ENCODE measurements at regions not wholly inside any gene's neighbourhood (a gene's known extent, or its start where the extent isn't known, plus 50 kb on each side); places are given as distances from the start of the nearest gene placed in this dataset.

DNA sequence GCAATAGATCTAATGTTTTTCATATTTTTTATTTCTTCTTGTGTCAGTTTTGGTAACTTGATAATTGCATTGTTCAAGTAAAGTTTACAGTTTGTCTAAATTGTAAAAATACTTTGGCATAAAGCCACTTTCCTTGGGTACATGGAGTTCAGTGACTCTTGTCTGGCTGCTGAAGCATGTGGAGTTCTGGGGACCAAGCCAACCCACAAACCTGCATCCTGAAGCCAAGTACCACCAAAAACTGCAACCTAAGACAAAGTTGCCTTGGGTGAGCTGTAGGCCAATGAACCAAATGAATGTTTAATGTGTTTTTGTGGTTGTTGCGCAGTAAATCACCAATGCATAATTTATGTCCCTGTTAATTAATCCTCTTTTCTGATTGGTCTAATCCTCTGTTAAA is 872.6 kb downstream of the BCL11A start (continued):
- TF ChIP-seq CEBPB (IDR thresholded peaks at IDR 0.05; ENCODE audit: low read depth, low read length), result no peak
- TF ChIP-seq, protein P1, sequence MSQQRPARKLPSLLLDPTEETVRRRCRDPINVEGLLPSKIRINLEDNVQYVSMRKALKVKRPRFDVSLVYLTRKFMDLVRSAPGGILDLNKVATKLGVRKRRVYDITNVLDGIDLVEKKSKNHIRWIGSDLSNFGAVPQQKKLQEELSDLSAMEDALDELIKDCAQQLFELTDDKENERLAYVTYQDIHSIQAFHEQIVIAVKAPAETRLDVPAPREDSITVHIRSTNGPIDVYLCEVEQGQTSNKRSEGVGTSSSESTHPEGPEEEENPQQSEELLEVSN (IDR thresholded peaks at IDR 0.05), result no peak
